HG03139 (cell line): ENCODE measurements at regions not wholly inside any gene's neighbourhood (a gene's known extent, or its start where the extent isn't known, plus 50 kb on each side); places are given as distances from the start of the nearest gene placed in this dataset.
"Not testable (repeated sequence)": the region's sequence is repeated elsewhere in the genome, so short reads cannot be mapped to it uniquely, and the experiment has no call there.

Experiments
- ATAC-seq: cut with Tn5 transposase; IDR thresholded peaks from one replicate; pipeline ENCODE4 v1.9.1; 2021; ENCODE audit not compliant: unreplicated experiment

- ATAC-seq: not testable (repeated sequence)
These were observed 151.5 kb downstream of the PLK2 start for GRCh38 chr5:58308384-58308783.

DNA sequence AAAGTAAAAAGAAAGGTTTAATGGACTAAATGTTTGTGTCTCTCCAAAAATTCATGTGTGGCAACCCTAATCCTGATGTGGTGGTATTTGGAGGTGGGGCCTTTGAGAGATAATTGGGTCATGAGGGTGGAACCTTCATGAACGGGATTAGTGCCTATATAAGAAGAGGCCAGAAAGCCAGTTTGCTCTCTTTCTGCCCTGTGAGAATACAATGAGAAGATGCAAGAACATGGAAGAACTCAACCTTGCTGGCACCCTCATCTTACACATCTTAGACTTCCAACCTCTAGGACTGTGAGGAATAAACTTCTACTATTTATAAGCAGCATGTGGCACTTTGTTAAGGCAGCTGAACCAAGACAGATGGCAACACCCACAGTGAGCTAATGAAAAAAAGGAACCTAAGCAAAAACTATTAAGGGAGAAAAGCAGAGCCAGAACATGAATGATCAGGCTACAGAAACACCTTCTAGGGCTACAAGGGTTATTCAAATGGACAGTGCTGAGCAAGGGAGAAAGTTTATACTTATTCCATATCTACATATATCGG lies 159.5 kb downstream of the PLK2 start:
- no peak for ATAC-seq

DNA sequence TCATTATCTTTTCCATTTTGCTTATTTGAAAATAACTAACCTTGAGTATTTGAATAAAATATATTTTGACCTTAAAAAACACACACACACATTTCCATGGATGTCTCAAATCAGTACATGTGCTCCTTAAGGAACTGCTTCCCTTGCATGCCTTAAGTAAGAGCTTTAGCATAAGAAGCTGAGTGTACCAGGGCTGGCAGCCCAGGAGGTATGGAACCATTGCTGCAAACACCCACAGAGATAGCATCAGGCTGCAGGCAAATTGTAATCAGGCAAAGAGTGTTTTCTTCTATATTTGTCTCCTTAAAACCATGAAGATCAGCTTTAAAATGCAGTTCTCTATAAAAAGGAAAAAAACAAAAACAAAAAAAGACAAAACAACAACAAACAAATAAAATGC lies 160.6 kb downstream of the PLK2 start:
- ATAC-seq: no peak

DNA sequence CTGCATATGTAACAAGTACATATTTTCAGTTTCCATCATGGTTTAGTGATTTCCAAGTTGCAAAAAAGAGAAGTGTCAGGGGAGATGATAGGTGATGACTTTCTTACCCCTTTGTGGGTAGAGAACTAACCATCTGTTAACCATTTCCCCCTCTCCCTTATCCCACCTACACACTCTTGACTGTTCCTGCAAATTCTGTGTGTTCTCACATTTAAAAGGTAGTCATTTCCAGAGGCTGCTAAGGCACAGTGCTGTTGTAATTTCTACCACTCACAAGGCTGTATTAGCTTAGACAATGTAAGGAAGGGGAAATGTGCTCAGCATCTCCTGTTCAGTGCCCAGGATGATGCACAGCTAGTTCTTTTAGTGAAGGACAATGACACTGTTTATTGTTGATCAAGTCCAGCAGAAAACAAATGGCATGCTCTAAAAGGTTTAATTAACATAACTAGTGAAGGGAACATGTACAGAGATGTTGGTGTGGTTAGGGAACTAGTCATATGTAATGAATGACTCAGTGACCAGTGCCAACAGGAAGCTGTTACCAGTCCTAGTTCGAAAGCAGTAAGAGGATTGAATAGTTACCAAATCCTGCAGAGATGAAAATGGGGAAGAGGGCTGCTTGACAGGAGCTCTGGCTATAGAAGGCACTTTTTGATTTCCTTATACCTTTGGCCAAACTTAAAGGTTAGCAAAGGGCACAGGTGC lies 165.1 kb downstream of the PLK2 start:
- ATAC-seq: peak; percentile 62

- ATAC-seq: not testable (repeated sequence)
These were observed 171.6 kb downstream of the PLK2 start for GRCh38 chr5:58288275-58288674.

DNA sequence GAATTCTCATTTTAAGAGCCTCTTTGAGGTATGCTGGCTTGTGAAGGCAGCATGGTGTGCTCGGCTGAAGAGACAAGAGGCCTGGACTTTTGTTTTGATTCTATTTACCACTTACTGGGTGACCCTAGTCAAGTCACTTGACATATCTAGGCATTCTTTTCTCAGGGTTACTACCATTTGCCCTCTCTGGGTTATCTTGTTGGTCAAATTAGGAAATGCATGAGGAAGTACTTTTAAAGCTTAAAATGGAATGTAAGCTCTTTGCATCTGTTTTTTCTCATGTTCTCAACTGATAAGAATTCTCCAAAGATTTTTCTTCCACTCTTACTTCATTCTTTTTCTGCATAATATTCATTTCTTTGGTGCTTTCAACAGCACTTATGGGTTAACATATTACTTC lies 173.1 kb downstream of the PLK2 start:
- no peak for ATAC-seq

GRCh38 chr5:58285900-58286299 lies 174.0 kb downstream of the PLK2 start:
- ATAC-seq: no peak

GRCh38 chr5:58284886-58285285 lies 175.0 kb downstream of the PLK2 start:
- no peak for ATAC-seq

DNA sequence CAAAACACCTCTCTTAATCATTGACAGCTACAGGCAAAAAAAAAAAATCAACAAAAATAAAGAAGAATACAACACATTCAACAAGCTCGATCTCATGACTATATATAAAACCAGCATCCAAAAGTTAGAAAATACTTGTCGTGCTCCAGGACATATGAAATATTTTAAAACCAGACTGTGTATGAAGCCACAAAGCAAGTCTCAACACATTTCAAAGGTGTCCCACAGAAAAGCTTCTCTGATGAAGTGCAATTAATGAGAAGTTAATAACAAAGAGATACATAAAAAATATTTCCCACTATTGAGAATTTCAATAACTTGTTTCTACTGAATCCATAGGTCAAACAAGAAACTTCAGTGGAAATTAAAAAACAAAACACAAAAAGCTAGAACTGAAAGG lies 178.7 kb downstream of the PLK2 start:
- ATAC-seq: no peak

GRCh38 chr5:58279259-58279658 lies 180.6 kb downstream of the PLK2 start:
- ATAC-seq: no peak

GRCh38 chr5:58276431-58276830 lies 183.5 kb downstream of the PLK2 start:
- ATAC-seq: no peak

DNA sequence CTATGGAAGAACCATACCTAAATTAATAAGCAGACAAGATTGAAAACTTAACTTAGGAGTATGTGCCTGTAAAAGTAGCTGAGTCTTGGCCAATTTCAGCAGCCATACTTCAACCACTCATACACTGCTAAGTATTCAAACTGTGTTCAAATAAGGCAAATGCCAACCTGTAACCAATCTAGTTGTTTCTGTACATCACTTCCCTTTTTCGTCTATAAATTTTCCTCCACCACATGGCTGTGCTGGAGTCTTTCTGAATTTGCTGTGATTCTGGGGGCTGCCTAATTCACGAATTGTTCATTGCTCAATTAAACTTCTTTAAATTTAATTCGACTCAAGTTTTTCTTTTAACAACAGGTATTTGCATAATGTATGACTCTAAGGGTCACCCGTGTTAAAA lies 184.4 kb downstream of the PLK2 start:
- no peak for ATAC-seq

DNA sequence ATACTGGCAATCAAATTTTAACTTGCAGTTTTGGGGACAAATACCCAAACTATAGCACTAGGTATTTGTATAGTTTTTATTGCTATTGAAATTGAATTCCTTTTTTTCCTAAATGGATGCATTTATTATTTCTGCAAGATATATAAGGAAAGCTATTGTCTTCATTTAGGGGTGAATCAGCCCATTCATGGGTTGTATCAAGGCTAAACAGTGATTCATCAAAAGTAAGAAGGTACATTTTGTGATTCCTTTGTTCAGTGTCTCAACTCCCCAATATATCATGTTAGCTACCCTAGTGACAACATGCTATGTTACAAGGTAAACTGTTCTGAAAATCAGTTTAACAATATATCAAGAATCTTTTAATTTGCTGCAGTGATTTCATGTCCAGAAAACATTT lies 185.7 kb downstream of the PLK2 start:
- no peak for ATAC-seq

GRCh38 chr5:58273711-58274110 lies 186.2 kb downstream of the PLK2 start:
- no peak for ATAC-seq

DNA sequence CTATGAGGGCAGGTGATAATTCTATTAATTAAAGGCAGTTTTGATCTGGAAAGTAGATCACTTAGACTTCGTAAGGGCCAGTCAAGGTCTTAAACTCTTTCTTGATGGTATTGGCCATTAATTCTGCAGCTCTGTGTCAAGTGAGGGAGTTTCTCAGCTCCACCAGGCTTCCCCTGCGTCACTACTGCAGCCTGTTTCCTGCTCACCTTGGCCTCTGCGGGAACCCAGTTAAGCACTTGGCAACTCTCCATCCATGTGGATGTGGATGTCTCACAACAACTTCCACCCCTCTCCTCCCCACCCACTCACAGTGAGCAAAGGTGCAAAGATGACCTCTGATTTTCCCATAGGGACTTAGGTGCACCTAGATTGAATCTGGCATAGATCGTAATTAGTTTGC lies 191.6 kb downstream of the PLK2 start:
- ATAC-seq: no peak

- ATAC-seq: no peak
These were observed 193.5 kb downstream of the PLK2 start for GRCh38 chr5:58266402-58266801.

DNA sequence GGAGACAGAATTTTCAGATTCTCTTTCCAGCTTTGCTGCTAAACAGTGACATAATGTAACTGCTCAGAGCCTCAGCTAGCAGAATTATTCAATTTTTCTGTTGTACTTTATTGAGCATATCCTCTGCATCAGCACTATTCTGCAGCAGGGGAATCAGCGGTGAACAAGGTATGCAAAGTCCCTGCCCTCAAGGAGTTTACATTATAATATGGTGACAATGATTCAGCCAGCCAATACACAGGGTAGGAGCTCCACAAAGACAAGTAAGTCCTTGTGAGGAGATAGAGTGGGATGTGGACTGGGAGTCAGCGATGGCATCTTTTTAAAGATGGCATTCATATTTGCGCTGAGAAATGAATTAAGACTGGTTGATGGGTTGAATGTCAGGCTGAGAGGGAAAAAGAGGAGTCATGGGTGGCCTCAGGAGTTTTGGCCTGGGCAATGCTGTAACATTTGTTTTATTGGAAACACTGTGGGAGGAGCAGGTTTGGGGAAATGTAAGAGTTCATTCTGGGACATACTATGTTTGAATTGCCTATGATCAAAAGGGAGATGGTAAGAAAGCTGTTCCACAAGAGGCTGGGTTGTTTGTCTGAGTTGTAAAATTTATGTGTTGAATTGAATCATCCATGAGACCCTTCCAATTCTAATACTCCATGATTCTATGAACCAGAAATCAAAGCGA lies 194.5 kb downstream of the PLK2 start:
- no peak for ATAC-seq

DNA sequence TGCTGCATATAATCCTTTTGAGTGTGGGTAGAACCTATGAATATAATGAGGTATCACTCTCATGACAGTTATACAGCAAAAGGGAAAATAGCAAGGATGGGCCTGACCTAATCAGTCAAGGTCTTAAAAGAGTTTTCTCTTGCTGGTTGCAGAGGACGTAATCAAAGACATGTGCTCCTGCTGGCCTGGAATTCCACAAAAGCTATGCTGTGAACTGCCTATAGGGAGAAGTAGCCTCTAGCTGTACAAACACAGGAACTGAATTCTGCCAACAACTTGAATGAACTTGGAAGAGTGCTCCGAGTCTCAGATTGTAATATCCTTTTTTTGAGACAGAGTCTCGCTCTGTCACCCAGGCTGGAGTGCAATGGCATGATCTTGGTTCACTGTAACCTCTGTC lies 195.6 kb downstream of the PLK2 start:
- no peak for ATAC-seq

DNA sequence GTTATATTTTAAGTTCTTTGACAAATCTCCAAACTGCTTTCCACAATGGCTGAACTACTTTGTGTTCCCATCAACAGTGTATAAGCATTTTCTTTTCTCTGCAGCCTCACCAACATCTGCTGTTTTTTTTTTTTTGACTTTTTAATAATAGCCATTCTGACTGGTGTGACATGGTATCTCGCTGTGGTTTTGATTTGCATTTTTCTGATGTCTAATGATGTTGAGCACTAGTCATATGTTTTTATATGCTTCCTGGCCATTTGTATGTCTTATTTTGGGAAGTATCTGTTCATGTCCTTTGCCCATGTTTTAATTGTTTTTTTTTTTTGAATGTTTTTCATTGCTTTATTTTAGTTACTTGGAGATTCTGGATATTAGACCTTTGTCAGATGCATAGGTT lies 196.6 kb downstream of the PLK2 start:
- ATAC-seq: no peak

GRCh38 chr5:58262226-58262625 lies 197.7 kb downstream of the PLK2 start:
- ATAC-seq: no peak

GRCh38 chr5:58261605-58262004 lies 198.3 kb downstream of the PLK2 start:
- no peak for ATAC-seq

DNA sequence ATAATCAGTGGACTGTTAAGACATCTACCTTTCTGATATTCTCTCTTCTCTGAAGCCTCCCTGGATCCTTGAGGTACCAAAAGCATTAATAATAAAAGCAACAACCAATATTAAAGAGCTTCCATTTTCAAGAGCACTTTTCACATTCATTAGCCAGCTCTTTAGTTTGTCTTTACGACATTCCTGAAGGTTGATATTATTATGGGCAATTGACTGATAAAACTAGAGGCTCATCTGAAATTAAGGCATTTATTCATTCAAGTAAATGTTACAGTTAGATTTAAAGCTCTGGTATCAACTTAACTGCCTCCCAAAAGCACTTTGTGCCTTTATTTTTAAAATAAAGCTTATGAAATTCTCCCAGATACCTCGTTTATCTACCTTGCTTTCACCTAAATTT lies 199.6 kb downstream of the PLK2 start:
- no peak for ATAC-seq
